ENCODE measurements at regions not wholly inside any gene's neighbourhood (a gene's known extent, or its start where the extent isn't known, plus 50 kb on each side); places are given as distances from the start of the nearest gene placed in this dataset.
A peak's percentile ranks its signal among the peaks of the same experiment; 100 is the strongest.

- DNase-seq (ENCODE audit: low read depth in 2 of 2) = no peak
Observed at GRCh38 chr15:38647683-38648082, 83.1 kb upstream of the RASGRP1 start.

DNA sequence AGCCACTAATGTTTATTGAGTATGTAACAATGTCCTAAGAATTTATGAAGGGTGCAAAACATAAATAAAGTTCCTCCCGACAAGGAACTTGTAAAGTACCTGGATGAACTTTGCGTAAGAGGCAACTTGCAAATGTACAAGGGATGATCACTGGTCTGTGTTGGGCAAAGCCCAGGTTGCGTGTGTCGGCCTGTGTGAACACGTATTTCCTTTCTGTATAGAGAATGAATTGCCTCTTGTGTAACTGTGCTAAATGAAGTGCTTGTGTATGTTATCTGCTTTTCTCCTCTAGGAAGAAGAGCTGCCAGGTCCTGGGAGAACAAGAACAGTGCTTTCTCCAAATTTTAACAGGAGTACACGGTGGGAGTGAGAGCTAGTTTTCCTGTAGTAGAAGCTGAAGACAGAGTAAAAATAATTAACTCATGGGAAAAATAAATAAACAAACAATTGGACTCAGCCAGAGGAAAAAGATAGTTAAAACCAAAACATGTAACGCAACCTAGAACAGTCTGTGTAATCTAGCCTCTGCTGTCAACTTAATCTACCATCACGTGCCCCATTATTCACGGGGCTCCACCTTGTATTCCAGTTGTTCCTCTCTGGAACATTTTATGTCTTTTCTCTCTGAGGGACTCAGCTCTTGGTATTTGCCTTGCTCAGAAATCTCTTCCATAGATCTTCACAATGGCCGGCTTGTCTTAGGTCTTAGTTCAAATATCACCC is 83.7 kb upstream of the RASGRP1 start:
- DNase-seq (ENCODE audit: low read depth in 2 of 2) = no peak

- DNase-seq (ENCODE audit: low read depth in 2 of 2) = no peak
Observed at GRCh38 chr15:38650384-38650783, 85.8 kb upstream of the RASGRP1 start.

GRCh38 chr15:38650936-38651327 is 86.3 kb upstream of the RASGRP1 start:
- DNase-seq (ENCODE audit: low read depth in 2 of 2) = no peak

DNA sequence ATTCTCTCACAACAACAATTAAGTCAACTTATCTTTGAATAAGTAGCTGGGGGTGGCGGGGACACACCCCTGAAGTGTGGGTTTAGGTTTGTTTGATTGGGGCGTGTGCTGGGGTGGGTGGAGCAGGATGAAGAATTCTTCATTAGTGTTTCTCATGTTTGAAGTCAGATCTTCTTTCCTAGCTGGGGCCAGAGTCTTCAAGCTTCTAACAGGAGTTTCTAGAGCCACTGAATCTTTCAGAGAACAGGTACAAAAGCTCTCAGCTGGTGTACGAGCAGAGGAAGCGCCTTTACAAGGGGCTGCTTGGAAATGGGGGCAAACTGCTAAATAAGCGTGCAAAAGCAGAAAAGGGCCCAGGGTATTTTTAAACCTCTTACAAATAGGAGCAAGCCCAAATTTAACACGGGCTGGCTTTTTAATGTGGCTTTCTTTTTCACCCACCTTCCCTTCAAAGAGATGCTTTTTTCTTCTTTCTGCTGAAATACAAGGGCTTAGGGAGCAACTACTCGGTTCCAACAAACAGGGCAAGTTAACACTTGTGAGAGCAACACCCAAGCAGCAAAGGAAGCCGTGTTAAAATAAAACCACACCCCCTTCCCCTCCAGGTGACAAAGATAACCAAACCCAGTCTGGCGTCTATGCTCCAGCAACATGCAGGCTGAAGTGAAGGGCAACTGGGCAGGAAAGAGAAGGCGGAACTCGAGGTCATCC is 86.9 kb upstream of the RASGRP1 start:
- DNase-seq (ENCODE audit: low read depth in 2 of 2) = no peak

DNA sequence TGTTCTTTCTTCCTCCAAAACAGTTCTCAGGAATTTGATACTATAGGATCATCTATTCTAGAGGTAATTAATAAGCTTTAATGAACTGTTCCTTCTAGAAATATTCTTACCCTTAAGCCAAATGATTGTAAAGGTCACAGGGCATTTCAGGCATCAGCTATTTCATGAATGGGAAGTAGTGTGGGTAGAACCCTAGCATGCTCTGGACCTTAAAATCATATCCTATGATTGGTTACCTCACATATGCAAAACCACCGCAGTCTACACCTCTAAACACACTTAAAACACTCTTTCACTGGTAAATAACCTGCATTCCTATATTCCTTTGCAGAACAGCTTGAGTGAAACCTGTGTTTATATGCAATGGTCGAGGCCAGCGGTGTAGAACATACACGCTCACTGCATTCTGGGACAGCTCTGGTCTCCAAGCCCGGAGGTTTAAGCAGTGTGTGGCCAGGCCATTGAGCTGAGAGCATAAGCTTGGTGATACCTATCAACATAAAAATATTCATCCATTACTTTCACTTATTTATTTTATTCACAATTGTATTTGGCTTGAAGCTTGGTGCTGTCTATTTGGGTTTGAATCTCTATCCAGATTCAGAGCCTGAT is 87.7 kb upstream of the RASGRP1 start:
- no peak for DNase-seq (ENCODE audit: low read depth in 2 of 2)

DNA sequence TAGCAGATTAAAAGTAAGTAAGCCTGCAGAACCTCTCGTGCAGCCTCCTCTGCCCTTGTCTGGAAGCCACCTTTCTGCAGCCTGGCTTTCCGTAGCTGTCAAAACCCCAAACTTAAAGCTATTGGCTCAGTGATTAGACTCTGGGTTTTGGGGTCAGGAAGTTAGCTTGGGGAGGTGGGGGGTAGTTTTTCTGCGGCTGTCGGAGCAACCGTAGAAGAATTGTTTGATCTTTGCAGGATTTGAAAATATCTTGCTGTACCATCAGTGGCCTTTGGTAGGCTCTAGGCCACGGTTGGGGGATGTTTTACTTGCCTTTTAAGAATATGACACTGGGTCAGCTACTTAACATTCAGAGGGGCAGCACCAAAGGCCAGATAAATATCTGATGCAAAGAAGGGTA is 88.4 kb upstream of the RASGRP1 start:
- DNase-seq (ENCODE audit: low read depth in 2 of 2) = no peak

DNA sequence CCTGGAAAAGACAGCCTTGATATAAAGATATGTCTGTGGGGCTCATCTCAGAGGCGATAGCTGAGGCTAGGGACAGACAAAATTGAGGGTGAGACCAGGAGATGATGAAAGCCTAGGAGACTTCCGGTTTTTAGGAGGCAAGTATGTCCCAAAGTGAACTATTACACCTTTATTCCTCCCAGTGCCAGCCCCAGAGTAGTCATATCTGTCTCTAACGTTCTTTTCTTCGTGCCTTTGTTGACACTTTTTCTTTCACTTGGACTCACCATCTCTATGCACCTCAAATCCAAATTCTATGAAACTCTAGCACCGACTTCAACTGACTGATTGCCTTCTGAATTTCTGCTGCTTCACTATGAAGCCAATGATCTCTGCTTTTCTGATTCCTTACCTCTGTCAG is 93.8 kb upstream of the RASGRP1 start:
- no peak for DNase-seq (ENCODE audit: low read depth in 2 of 2)

GRCh38 chr15:38660738-38661137 is 96.1 kb upstream of the RASGRP1 start:
- DNase-seq (ENCODE audit: low read depth in 2 of 2) = peak in 1 of 2 donors; percentile 22

- DNase-seq (ENCODE audit: low read depth in 2 of 2) = no peak
Observed at GRCh38 chr15:38662033-38662802, 97.6 kb upstream of the RASGRP1 start.

GRCh38 chr15:38662805-38663204 is 98.2 kb upstream of the RASGRP1 start:
- DNase-seq (ENCODE audit: low read depth in 2 of 2) = no peak

DNA sequence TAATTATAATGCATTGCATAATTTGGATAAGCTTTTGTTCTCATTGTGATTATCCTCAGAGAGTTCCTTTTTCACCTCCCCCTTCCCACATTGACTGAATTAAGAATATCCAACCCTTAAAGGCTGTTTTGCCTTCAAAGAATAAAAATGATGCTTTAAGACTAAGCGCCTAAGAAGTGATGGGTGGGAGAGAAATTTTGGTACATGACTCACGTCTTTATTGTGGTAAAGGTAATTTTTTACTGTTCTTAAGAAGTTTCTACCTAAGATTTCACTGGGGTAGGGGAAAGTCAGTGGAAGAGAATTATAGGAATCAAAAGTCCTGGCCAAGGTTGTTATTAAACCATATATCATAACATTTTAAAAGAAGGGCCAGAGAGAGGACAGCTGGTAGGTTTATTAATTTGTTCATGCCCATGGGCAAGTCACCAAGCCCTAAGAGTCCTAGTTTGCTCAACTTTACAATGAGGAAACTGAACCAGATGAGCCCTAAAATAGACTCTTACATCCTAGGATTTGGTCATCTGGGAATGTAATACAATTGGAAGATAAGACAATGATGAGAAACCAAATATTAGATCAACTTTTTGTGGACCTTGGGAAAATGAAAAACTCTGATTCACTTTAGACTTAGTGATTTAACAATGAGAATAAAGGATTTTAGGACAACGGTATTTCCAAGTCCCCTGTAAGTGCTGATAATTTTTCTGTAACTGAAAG is 101.1 kb upstream of the RASGRP1 start:
- DNase-seq (ENCODE audit: low read depth in 2 of 2) = no peak

DNA sequence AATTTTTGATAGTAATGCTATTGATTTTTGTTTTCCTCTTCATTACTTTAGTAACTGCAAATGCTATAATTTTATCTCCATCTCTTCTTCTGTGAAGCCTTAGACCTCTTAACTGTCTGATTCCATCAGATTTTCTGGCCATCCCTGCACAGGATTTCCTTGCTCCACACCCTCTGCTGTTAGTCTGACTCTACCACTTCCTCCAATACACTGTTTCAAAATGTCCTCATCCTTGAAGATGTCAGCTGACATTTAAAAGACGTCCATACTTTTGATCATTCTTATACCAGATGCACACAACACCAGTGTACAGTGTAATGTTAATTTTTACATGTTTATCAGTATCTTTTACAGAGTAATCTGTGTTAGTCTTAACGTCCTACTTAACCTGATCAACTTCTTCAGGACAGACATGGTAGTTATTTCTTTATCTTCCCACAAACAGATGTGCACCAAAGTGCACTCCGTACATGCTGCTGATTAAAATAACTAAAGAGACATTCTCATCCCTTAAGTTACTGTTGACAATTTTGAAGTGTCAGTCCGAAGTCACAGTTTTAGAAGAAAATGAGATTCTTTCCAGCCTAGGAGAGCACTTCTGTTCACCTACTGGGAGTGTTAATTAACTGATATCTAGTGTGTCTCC is 102.4 kb upstream of the RASGRP1 start:
- no peak for DNase-seq (ENCODE audit: low read depth in 2 of 2)

- no peak for DNase-seq (ENCODE audit: low read depth in 2 of 2)
Observed at GRCh38 chr15:38667890-38668850, 103.6 kb upstream of the RASGRP1 start.

DNA sequence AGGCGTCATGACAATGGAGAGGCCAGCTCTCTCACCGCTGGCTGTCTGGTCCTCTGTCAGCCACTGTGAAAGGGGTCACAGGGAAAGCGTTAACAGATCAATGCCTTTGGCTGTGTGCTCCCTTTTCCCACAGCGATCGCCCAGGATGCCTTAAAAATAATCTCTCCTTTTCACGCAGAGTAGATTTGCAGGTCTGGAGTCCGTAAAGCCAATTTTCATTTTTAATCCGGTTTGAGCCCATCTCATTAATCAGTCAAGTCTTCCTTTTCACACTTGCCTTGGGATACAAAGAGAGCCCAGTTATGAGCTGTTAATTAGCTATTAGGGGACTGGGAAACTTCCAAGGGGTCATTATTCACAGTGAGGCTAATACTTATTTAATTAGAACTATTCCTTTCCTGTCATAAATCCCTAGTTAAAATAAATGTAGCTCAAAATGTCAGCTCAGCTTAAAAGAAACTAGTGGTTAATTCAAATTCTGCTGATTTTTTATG is 104.3 kb upstream of the RASGRP1 start:
- DNase-seq (ENCODE audit: low read depth in 2 of 2) = no peak

DNA sequence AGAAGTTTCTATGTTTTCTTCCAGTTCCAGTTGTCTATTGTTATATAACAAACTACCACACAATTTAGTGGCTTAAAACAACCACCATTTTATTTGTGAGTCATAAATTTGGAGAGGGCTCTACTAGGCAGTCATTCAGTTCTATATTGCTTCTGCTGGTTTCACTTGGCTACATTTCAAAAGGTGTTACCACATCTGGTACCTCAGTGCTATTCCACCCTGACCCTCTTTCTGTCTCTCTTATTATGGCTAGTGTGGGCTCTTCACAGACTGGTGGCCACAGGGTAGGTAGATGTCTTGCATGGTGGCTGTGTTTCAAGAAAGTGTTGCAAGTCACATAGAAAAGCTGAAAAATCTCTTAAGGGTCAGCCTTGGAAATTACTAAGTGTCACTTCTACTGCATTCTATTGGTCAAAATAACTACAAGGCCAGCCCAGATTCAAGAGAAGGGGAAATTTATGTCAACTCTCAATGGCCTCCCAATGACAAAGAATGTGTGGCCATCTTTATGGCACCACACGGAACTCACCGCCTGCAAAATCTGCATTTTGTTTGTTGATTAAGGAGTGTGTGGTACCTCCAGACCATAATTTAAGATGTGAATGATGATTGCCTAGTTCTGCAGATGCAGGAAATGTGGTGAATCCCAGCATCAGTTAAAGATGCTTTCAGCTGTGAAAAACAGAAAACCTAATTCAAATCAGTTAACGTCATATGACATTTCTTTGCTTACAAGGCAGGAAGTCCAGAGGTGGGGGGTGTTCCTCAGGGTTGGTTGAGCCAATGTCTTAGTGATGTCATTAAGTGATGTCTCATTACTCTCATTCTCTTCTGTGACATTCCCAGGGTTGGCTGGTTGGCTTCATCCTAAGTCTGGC is 105.8 kb upstream of the RASGRP1 start:
- peak; percentile 49 to 56 for DNase-seq (ENCODE audit: low read depth in 2 of 2)

GRCh38 chr15:38671006-38671387 is 106.4 kb upstream of the RASGRP1 start:
- no peak for DNase-seq (ENCODE audit: low read depth in 2 of 2)

- no peak for DNase-seq (ENCODE audit: low read depth in 2 of 2)
Observed at GRCh38 chr15:38671675-38672254, 107.2 kb upstream of the RASGRP1 start.
